SU-DHL-6 (cell line): ENCODE measurements at regions not wholly inside any gene's neighbourhood (a gene's known extent, or its start where the extent isn't known, plus 50 kb on each side); places are given as distances from the start of the nearest gene placed in this dataset.

Experiments
- EZH2phosphoT487 ChIP-seq: fragments of 200-600 bp; sonication (generic), shearing (Covaris generic); conservative IDR thresholded peaks from 2 replicates; pipeline ENCODE4 v1.6.1; 2018; ENCODE audit warnings: mild to moderate bottlenecking, antibody characterized with exemption, low read length, moderate library complexity, mixed read lengths
- TF ChIP-seq, protein P1 (sequence below): fragments of 200-600 bp; sonication (generic); IDR thresholded peaks from one replicate; pipeline ENCODE4 v1.5.1; 2017; ENCODE audit warnings: antibody characterized with exemption, mild to moderate bottlenecking, low read length, moderate library complexity; ENCODE audit not compliant: insufficient read depth, poor library complexity, severe bottlenecking

DNA sequence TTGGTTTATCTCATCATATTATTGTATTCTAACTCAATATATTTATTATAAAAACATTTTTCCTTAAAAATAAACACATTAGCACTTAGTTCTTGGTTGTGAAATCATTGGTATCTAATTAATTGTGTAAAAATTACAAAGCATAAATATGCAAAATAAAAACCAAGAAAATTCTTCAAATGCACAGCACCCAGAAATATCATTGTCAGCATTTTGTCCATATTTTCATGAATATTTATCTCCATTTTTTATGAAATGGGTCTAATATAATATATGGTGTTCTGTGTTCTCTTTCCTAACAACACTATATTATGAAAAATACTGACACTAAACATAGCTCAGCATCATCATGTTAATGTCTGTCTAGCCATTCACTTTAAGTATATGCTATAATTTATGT, 877.8 kb upstream of the MAP3K7 start:
- TF ChIP-seq, protein P1, sequence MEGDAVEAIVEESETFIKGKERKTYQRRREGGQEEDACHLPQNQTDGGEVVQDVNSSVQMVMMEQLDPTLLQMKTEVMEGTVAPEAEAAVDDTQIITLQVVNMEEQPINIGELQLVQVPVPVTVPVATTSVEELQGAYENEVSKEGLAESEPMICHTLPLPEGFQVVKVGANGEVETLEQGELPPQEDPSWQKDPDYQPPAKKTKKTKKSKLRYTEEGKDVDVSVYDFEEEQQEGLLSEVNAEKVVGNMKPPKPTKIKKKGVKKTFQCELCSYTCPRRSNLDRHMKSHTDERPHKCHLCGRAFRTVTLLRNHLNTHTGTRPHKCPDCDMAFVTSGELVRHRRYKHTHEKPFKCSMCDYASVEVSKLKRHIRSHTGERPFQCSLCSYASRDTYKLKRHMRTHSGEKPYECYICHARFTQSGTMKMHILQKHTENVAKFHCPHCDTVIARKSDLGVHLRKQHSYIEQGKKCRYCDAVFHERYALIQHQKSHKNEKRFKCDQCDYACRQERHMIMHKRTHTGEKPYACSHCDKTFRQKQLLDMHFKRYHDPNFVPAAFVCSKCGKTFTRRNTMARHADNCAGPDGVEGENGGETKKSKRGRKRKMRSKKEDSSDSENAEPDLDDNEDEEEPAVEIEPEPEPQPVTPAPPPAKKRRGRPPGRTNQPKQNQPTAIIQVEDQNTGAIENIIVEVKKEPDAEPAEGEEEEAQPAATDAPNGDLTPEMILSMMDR: no peak
- no peak for TF ChIP-seq EZH2phosphoT487
